Ishikawa (cell line): ENCODE measurements at regions not wholly inside any gene's neighbourhood (a gene's known extent, or its start where the extent isn't known, plus 50 kb on each side); places are given as distances from the start of the nearest gene placed in this dataset.

Experiments used
- CEBPB ChIP-seq: IDR thresholded peaks from 2 replicates; pipeline ENCODE4 v1.6.1; 2012
- CREB1 ChIP-seq: IDR thresholded peaks from 2 replicates; pipeline ENCODE4 v1.6.1; 2012; ENCODE audit warnings: low read depth
- EGR1 ChIP-seq: IDR thresholded peaks from 2 replicates; pipeline ENCODE4 v1.6.1; 2012
- EP300 ChIP-seq: IDR thresholded peaks from 2 replicates; pipeline ENCODE4 v1.6.1; 2012; ENCODE audit warnings: borderline replicate concordance
- FOXM1 ChIP-seq: IDR thresholded peaks from 2 replicates; pipeline ENCODE4 v1.6.1; 2012; ENCODE audit warnings: low read depth, borderline replicate concordance
- MAX ChIP-seq: IDR thresholded peaks from 2 replicates; pipeline ENCODE4 v1.6.1; 2012
- NFIC ChIP-seq: IDR thresholded peaks from 2 replicates; pipeline ENCODE4 v1.6.1; 2012
- RAD21 ChIP-seq: IDR thresholded peaks from 2 replicates; pipeline ENCODE4 v1.6.1; 2012; ENCODE audit warnings: low read depth
- REST ChIP-seq: IDR thresholded peaks from 2 replicates; pipeline ENCODE4 v1.6.1; 2012; ENCODE audit warnings: low read depth, mild to moderate bottlenecking
- TAF1 ChIP-seq: IDR thresholded peaks from 2 replicates; pipeline ENCODE4 v1.6.1; 2012; ENCODE audit warnings: low read depth, mild to moderate bottlenecking
- TCF12 ChIP-seq: IDR thresholded peaks from 2 replicates; pipeline ENCODE4 v1.6.1; 2012; ENCODE audit warnings: low read depth
- TEAD4 ChIP-seq: IDR thresholded peaks from 2 replicates; pipeline ENCODE4 v1.6.1; 2012
- USF1 ChIP-seq: IDR thresholded peaks from 2 replicates; pipeline ENCODE4 v1.6.1; 2012
- YY1 ChIP-seq: IDR thresholded peaks from 2 replicates; pipeline ENCODE4 v1.6.1; 2012; ENCODE audit warnings: low read depth
- ZBTB7A ChIP-seq: IDR thresholded peaks from 2 replicates; pipeline ENCODE4 v1.6.1; 2012; ENCODE audit warnings: low read depth

GRCh38 chr10:53699684-53700083 is 927.1 kb upstream of the MBL2 start:
- TF ChIP-seq TCF12 (no peak), EGR1 (no peak)

- TF ChIP-seq ZBTB7A, result no peak
- no peak for TF ChIP-seq FOXM1
- TF ChIP-seq YY1, result no peak
- TF ChIP-seq EGR1, result no peak
- no peak for TF ChIP-seq TEAD4
- TF ChIP-seq REST, result no peak
- TF ChIP-seq CREB1, result no peak
- no peak for TF ChIP-seq RAD21
- TF ChIP-seq USF1, result no peak
- TF ChIP-seq CEBPB, result no peak
- TF ChIP-seq TCF12, result no peak
- no peak for TF ChIP-seq MAX
- no peak for TF ChIP-seq NFIC
- no peak for TF ChIP-seq EP300
- no peak for TF ChIP-seq TAF1
Measured at GRCh38 chr10:53699231-53699630, 926.6 kb upstream of the MBL2 start.

- TF ChIP-seq TAF1 (no peak), ZBTB7A (no peak), MAX (no peak), EGR1 (no peak), EP300 (no peak), CREB1 (no peak), YY1 (no peak), FOXM1 (no peak), TEAD4 (no peak)
Measured at GRCh38 chr10:53697038-53697437, 924.5 kb upstream of the MBL2 start.

GRCh38 chr10:53690524-53691240 is 918.1 kb upstream of the MBL2 start:
- no peak for TF ChIP-seq TCF12
- no peak for TF ChIP-seq TEAD4
- no peak for TF ChIP-seq FOXM1
- TF ChIP-seq EP300, result no peak

GRCh38 chr10:53687800-53688199 is 915.2 kb upstream of the MBL2 start:
- TF ChIP-seq RAD21, result no peak
- TF ChIP-seq CEBPB, result no peak
- TF ChIP-seq ZBTB7A, result no peak
- no peak for TF ChIP-seq TCF12
- no peak for TF ChIP-seq YY1
- no peak for TF ChIP-seq TEAD4
- no peak for TF ChIP-seq CREB1
- TF ChIP-seq USF1, result no peak
- TF ChIP-seq FOXM1, result no peak
- TF ChIP-seq EGR1, result no peak
- no peak for TF ChIP-seq TAF1
- no peak for TF ChIP-seq MAX
- no peak for TF ChIP-seq REST
- TF ChIP-seq NFIC, result no peak
- no peak for TF ChIP-seq EP300

GRCh38 chr10:53682885-53683284 is 910.3 kb upstream of the MBL2 start:
- no peak for TF ChIP-seq YY1
- no peak for TF ChIP-seq EGR1
- no peak for TF ChIP-seq TEAD4
- no peak for TF ChIP-seq REST
- no peak for TF ChIP-seq TCF12
- no peak for TF ChIP-seq USF1
- no peak for TF ChIP-seq FOXM1
- TF ChIP-seq NFIC, result no peak
- TF ChIP-seq CREB1, result no peak
- no peak for TF ChIP-seq MAX
- no peak for TF ChIP-seq TAF1
- TF ChIP-seq EP300, result no peak
- no peak for TF ChIP-seq ZBTB7A
- TF ChIP-seq CEBPB, result no peak
- no peak for TF ChIP-seq RAD21
